Heart left ventricle (tissue), 16 donors: ENCODE measurements at regions not wholly inside any gene's neighbourhood (a gene's known extent, or its start where the extent isn't known, plus 50 kb on each side); places are given as distances from the start of the nearest gene placed in this dataset.

Experiments
- ATAC-seq, 4 donors: fragments of 200-7000 bp; cut with Tn5 transposase; one replicate each; pipeline ENCODE4 v1.9.1; 2020 to 2022; ENCODE audit warnings: moderate library complexity in 4 of 4, mild to moderate bottlenecking in 3 of 4, moderate number of reproducible peaks in 1 of 4
- DNase-seq, 5 donors: peaks; one replicate each; pipeline ENCODE4 v3.0.0-alpha.2; 2020
- H3K27ac ChIP-seq, 12 donors: fragments of 200-600 bp; sonication (generic) in 4 of 12; one replicate each; pipeline versions ENCODE4 v1.5.0 to v1.8.0; 2016 to 2022; ENCODE audit warnings: mild to moderate bottlenecking in 2 of 12
- H3K27me3 ChIP-seq, 9 donors: fragments of 200-600 bp; sonication (generic) in 2 of 9; one replicate each; pipeline versions ENCODE4 v1.5.1 to v1.8.0; 2016 to 2022; ENCODE audit warnings: mild to moderate bottlenecking in 3 of 9
- H3K36me3 ChIP-seq, 9 donors: fragments of 200-600 bp; sonication (generic) in 2 of 9; one replicate each; pipeline versions ENCODE4 v1.5.0 to v1.8.0; 2018 to 2022; ENCODE audit warnings: mild to moderate bottlenecking in 2 of 9
- H3K4me1 ChIP-seq, 12 donors: fragments of 200-600 bp; sonication (generic) in 4 of 12; one replicate each; pipeline versions ENCODE4 v1.5.0 to v1.8.0; 2016 to 2022; ENCODE audit warnings: mild to moderate bottlenecking in 3 of 12
- H3K4me3 ChIP-seq, 12 donors: fragments of 200-600 bp; sonication (generic) in 4 of 12; one replicate each; pipeline versions ENCODE4 v1.5.0 to v1.8.0; 2017 to 2022; ENCODE audit warnings: mild to moderate bottlenecking in 9 of 12, moderate library complexity in 4 of 12
- H3K9me3 ChIP-seq, 12 donors: fragments of 200-600 bp; sonication (generic) in 4 of 12; one replicate each; pipeline versions ENCODE4 v1.5.0 to v1.8.0; 2016 to 2022; ENCODE audit warnings: mild to moderate bottlenecking in 1 of 12
- CTCF ChIP-seq, 12 donors: fragments of 200-600 bp; sonication (generic) in 4 of 12; IDR thresholded peaks; one replicate each; pipeline versions ENCODE4 v1.5.0 to v1.8.0; 2018 to 2022; ENCODE audit warnings: antibody characterized with exemption in 12 of 12, mild to moderate bottlenecking in 5 of 12
- POLR2A ChIP-seq, 2 donors: fragments of 450-650 bp; IDR thresholded peaks; one replicate each; pipeline ENCODE4 v1.6.1; 2017; ENCODE audit warnings: antibody characterized with exemption in 2 of 2, mild to moderate bottlenecking in 2 of 2, moderate library complexity in 2 of 2
- WGBS, 4 donors: extraction: QIAGEN DNeasy Blood & Tissue Kit in 2 of 4; methylation state at CpG; one replicate each; pipeline versions ENCODE4 v1.1.5 to v1.1.7; 2013 to 2018; 5-methylcytosine and 5-hydroxymethylcytosine counted together
- intact Hi-C, 10 donors: fragments of 100-400 bp; cut with DNase I; formaldehyde crosslinking; loops; one replicate each; pipeline versions ENCODE4 v1.11.1 to v1.14.2; 2022
- donor health status: ischemic (EF 13 %, LVEDD 7.1; RV severe dilation, severe dysfunction).
- donor health status: healthy with polysubstance abuse.
- donor health status: DM: no; HTN: yes; CAD: no.
- donor health status: DM: no; HTN: no; CAD: no.
- donor health status: ischemic (EF 25% LVEDD 6.9; RV normal size, moderate dysfunction).
- donor health status: ischemic (EF 25% LVEDD 5.7; RV mildly dilated, moderate dysfunction).
- donor health status: healthy.
- donor health status: DM: yes; HTN: yes; CAD: no.
- donor health status: ischemic (EF 35%, LVEDD 5.7; RV mildly dilated, moderate dysfunction).
- donor health status: nonischemic (EF 11% LVEDD 7.7; RV severe dilation, severe dysfunction).
- donor health status: DM: yes; HTN: yes; CAD: no.
- donor health status: PGD.
- donor health status: ischemic (EF 29% LVEDD 5.4; RV normal size, mild dysfunction).
- donor health status: nonischemic (EF 23%, LVEDD 6.1; RV moderate dilation, normal function).

DNA sequence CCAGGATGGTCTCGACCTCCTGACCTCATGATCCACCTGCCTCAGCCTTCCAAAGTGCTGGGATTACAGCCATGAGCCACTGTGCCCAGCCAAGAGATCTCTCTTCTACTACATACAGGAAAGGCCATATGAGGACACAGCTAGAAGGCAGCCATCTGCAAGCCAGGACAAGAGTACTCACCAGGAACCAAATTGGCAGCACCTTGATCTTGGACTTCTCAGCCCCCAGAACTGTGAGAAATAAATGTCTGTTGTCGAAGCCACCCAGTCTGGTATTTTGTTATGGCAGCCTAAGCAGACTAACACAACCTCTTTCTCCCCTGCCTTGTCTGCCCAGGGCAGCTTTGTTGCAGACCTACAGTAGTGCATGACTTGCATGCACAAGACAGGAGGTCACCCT lies 211.3 kb upstream of the HAAO start:
- H3K9me3 ChIP-seq, result peaks cover 0 to 5% (median 0%) of the 10 kb centered on the region in 12 donors
- intact Hi-C loops, result no loop called here
- no peak overlapping the region for H3K4me3 ChIP-seq
- DNase-seq (peak in 1 of 5 donors; percentile 6), ATAC-seq (no peak)
- H3K27me3 ChIP-seq, result no peaks in the 10 kb centered on the region
- H3K4me1 ChIP-seq, result peaks cover 0 to 9% (median 0%) of the 10 kb centered on the region in 12 donors
- no peak overlapping the region for H3K27ac ChIP-seq
- 92 to 98% (median 97%) methylated on average over 2 of the region's 2 CpGs for WGBS, 4 donors
- no peaks in the 10 kb centered on the region for H3K36me3 ChIP-seq
- TF ChIP-seq POLR2A (IDR thresholded peaks at IDR 0.05), result no peak
- TF ChIP-seq CTCF (IDR thresholded peaks at IDR 0.05), result no peak

DNA sequence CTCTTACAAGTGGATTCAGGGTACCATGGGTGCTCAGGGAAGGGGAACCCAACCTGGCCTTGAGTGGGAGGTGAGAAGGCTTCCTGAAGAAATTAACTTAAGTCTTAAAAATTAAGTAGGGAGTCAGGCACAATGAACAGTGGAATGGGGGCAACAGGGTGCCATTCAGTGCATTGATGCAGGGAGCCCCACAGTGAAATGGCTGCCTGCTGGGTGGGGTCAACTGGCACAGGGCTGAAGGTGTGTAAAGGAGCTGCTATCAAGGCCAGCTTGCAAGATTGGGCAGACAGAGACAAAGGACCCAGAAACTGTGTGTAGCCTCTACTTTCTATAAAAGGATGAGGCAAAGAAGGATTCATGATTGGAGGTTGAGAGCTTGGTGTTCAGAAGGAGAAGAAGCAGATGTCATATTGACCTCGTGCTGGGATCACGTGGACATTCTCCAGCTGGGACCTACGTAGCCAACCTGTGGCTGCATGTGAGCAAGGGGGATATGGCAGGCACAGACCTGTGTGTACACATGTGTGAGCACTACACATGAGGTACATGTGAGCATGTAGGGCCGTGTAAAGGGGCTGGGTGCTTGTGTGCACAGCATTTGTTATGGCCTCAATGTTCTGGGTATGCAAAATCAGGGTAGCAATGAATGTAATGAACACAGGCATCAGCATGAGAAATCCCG lies 209.5 kb upstream of the HAAO start:
- H3K9me3 ChIP-seq, result no peaks in the 10 kb centered on the region
- H3K4me1 ChIP-seq, result peaks cover 0 to 9% (median 0%) of the 10 kb centered on the region in 12 donors
- intact Hi-C loops, result no loop called here
- 82 to 95% (median 88%) methylated on average over 5 of the region's 5 CpGs for WGBS, 4 donors
- no peak overlapping the region for H3K27ac ChIP-seq
- H3K4me3 ChIP-seq, result no peak overlapping the region
- ATAC-seq (no peak), DNase-seq (peak in 1 of 5 donors; percentile 11)
- TF ChIP-seq POLR2A (IDR thresholded peaks at IDR 0.05), result no peak
- TF ChIP-seq CTCF (IDR thresholded peaks at IDR 0.05), result no peak
- H3K27me3 ChIP-seq, result no peaks in the 10 kb centered on the region
- H3K36me3 ChIP-seq, result no peaks in the 10 kb centered on the region

DNA sequence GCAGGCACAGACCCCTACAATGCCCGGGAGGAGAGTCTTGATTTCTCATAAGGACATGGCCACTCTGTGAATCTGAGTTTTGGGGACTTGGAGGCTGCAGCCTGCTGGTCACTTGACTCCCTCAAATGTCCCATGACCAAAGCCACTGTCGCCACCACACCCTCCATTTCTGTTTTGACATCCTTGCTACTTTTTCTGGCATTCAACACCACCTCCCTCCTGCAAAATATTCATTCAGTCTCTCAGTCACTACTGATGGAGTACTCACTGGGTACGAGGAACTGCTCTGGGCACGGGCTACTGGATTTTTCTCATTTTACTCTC lies 208.6 kb upstream of the HAAO start:
- intact Hi-C loops, result no loop called here
- Histone ChIP-seq H3K4me3 (no peak overlapping the region), H3K27ac (no peak overlapping the region), H3K36me3 (no peaks in the 10 kb centered on the region), H3K9me3 (peaks cover 0 to 5% (median 0%) of the 10 kb centered on the region in 12 donors), H3K27me3 (no peaks in the 10 kb centered on the region), H3K4me1 (peaks cover 0 to 9% (median 0%) of the 10 kb centered on the region in 12 donors)
- no peak for TF ChIP-seq CTCF (IDR thresholded peaks at IDR 0.05)
- ATAC-seq, result no peak
- 91 to 97% (median 96%) methylated on average over 4 of the region's 4 CpGs for WGBS, 4 donors
- DNase-seq, result peak in 1 of 5 donors; percentile 5

DNA sequence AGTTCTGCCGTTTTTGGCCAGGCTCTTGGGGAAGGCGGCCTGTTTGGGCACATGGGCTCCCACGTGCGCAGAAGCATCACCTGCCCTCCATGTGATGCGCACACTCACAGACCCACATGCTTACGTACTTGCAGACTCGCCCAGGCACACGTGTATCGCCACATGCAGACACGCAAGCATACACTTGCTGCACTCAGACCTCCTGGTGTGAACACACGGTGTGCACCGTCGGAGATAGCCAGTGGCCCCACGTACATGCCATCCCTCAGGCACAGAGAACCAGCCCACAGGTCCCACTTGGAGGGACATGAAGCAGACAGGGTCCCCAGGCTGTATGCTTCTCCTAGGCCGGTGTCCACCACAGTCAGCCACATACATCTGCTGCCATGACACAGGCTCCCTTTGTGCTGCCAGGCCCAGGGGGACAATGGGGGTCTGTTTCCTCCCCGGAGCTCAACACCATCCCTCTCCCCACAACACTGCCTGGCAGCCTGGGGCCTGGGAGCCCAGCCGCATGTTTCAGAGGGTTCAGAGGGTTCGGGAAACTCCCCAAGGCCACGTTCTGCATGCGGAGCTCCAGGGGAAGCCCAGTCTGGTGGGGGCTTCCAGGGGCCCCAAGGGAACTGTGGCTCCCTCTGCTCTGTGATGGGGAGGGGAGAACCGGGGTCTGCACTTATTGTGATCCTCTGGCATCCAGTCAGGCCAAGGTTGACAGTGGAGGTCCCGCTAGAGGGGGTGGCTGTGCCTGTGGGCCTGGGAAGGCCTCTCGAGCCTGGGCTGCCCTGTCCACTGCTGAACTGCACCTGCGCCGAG lies 208.1 kb upstream of the HAAO start:
- no peaks in the 10 kb centered on the region for H3K36me3 ChIP-seq
- H3K27ac ChIP-seq, result no peak overlapping the region
- no peaks in the 10 kb centered on the region for H3K27me3 ChIP-seq
- 88 to 94% (median 89%) methylated on average over 17 to 24 of the region's 25 CpGs for WGBS, 4 donors
- no peak for TF ChIP-seq CTCF (IDR thresholded peaks at IDR 0.05)
- no peak for TF ChIP-seq POLR2A (IDR thresholded peaks at IDR 0.05)
- DNase-seq (no peak), ATAC-seq (no peak)
- peaks cover 0 to 9% (median 0%) of the 10 kb centered on the region in 12 donors for H3K4me1 ChIP-seq
- no peak overlapping the region for H3K4me3 ChIP-seq
- intact Hi-C loops, result no loop called here
- peaks cover 0 to 11% (median 3%) of the 10 kb centered on the region in 12 donors for H3K9me3 ChIP-seq
